CD4-positive, alpha-beta T cell (primary cell): ENCODE measurements at regions not wholly inside any gene's neighbourhood (a gene's known extent, or its start where the extent isn't known, plus 50 kb on each side); places are given as distances from the start of the nearest gene placed in this dataset.

ENCODE experiments used
- ATAC-seq: fragments of 200-7000 bp; cut with Tn5 transposase; one replicate; pipeline ENCODE4 v1.10.0; 2022; ENCODE audit warnings: mild to moderate bottlenecking; ENCODE audit not compliant: poor library complexity
- CTCF ChIA-PET: fragments of 350-600 bp; sonication (Branson Sonifier 250); formaldehyde crosslinking; loops from one replicate; lab custom pipeline; 2021; ENCODE audit warnings: antibody characterized with exemption, inconsistent platforms; lab: Charles Lee
- POLR2A ChIA-PET: fragments of 350-600 bp; sonication (Branson Sonifier 250); formaldehyde crosslinking; loops from one replicate; lab custom pipeline; 2021; ENCODE audit warnings: antibody characterized with exemption, inconsistent platforms; lab: Charles Lee
- DNase-seq, 14 experiments: peaks; one replicate each; pipeline ENCODE4 v3.0.0-alpha.2; 2013 to 2020; ENCODE audit warnings: mixed read lengths in 2 of 14
- H3K27ac ChIP-seq, 2 donors: one replicate each; pipeline versions ENCODE4 v1.5.1 to v1.7.0; 2013; ENCODE audit warnings: low read length in 2 of 2, low read depth in 1 of 2, mild to moderate bottlenecking in 1 of 2
- H3K27me3 ChIP-seq, 2 experiments: 1 replicate in 1 of 2; 2 replicates in 1 of 2; pipeline versions ENCODE4 v1.6.1 to v1.7.0; 2013; ENCODE audit warnings: low read length in 2 of 2, control low read depth in 1 of 2, mild to moderate bottlenecking in 1 of 2, moderate library complexity in 1 of 2; ENCODE audit not compliant: insufficient read depth in 2 of 2, control insufficient read depth in 1 of 2
- H3K36me3 ChIP-seq: one replicate; pipeline ENCODE4 v1.6.1; 2013; ENCODE audit warnings: low read length, control low read depth; ENCODE audit not compliant: insufficient read depth
- H3K4me1 ChIP-seq: one replicate; pipeline ENCODE4 v1.6.1; 2013; ENCODE audit warnings: low read length, control low read depth; ENCODE audit not compliant: insufficient read depth
- H3K4me3 ChIP-seq: one replicate; pipeline ENCODE4 v1.5.1; 2013; ENCODE audit warnings: mild to moderate bottlenecking, low read length, moderate library complexity
- H3K9me3 ChIP-seq, 2 experiments: 1 replicate in 1 of 2; 2 replicates in 1 of 2; pipeline versions ENCODE4 v1.6.1 to v1.7.0; 2013; ENCODE audit warnings: low read length in 2 of 2, mild to moderate bottlenecking in 2 of 2, control low read depth in 1 of 2, moderate library complexity in 1 of 2; ENCODE audit not compliant: control insufficient read depth in 1 of 2, insufficient read depth in 1 of 2
- H3K27ac Mint-ChIP-seq: one replicate; pipeline ENCODE4 v1.8.0; 2020; ENCODE audit warnings: mixed read lengths
- H3K27me3 Mint-ChIP-seq: one replicate; pipeline ENCODE4 v1.8.0; 2021; ENCODE audit warnings: mixed read lengths
- H3K36me3 Mint-ChIP-seq: one replicate; pipeline ENCODE4 v1.8.0; 2021; ENCODE audit warnings: low read depth, mixed read lengths
- H3K4me1 Mint-ChIP-seq: one replicate; pipeline ENCODE4 v1.8.0; 2021; ENCODE audit warnings: low read depth, mixed read lengths
- H3K4me3 Mint-ChIP-seq: one replicate; pipeline ENCODE4 v1.8.0; 2020; ENCODE audit warnings: mild to moderate bottlenecking, mixed read lengths
- H3K9me3 Mint-ChIP-seq: one replicate; pipeline ENCODE4 v1.8.0; 2020; ENCODE audit warnings: mixed read lengths
- CTCF ChIP-seq: fragments of 200-600 bp; IDR thresholded peaks from one replicate; pipeline ENCODE4 v1.8.0; 2022; ENCODE audit warnings: antibody characterized with exemption, mild to moderate bottlenecking
- intact Hi-C, 2 experiments: fragments of 100-400 bp; cut with DNase I in 1 of 2; cut with micrococcal nuclease in 1 of 2; formaldehyde crosslinking; loops; one replicate each; pipeline versions ENCODE4 v1.15.1 to v1.9.0; 2023 to 2025; cut with DNase I, micrococcal nuclease

GRCh38 chr22:48636746-48637145, 1190.9 kb downstream of the BRD1 start:
- no peaks in the 10 kb centered on the region for H3K36me3 Mint-ChIP-seq
- no peaks in the 10 kb centered on the region for H3K27me3 ChIP-seq
- ATAC-seq (no peak), DNase-seq (no peak)
- POLR2A ChIA-PET: no interaction called here
- no peak overlapping the region for H3K27ac ChIP-seq
- no peaks in the 10 kb centered on the region for H3K9me3 Mint-ChIP-seq
- CTCF ChIA-PET: no interaction called here
- no peak for TF ChIP-seq CTCF
- no peaks in the 10 kb centered on the region for H3K27me3 Mint-ChIP-seq
- H3K4me3 ChIP-seq: no peak overlapping the region
- peaks cover 0 to 8% of the 10 kb centered on the region in 2 experiments for H3K9me3 ChIP-seq
- H3K36me3 ChIP-seq: no peaks in the 10 kb centered on the region
- peaks cover 9% of the 10 kb centered on the region for H3K4me1 Mint-ChIP-seq
- intact Hi-C loops: no loop called here
- peaks cover 11% of the 10 kb centered on the region for H3K4me1 ChIP-seq
- no peak overlapping the region for H3K27ac Mint-ChIP-seq
- no peak overlapping the region for H3K4me3 Mint-ChIP-seq

- intact Hi-C loops: no loop called here
- Histone ChIP-seq H3K4me1 (peaks cover 11% of the 10 kb centered on the region), H3K36me3 (no peaks in the 10 kb centered on the region), H3K9me3 (peaks cover 0 to 8% of the 10 kb centered on the region in 2 experiments), H3K4me3 (no peak overlapping the region), H3K27me3 (no peaks in the 10 kb centered on the region), H3K27ac (no peak overlapping the region)
- H3K27me3 Mint-ChIP-seq: no peaks in the 10 kb centered on the region
- DNase-seq: no peak
- ChIA-PET POLR2A (no interaction called here), CTCF (no interaction called here)
- no peak for ATAC-seq
- no peaks in the 10 kb centered on the region for H3K9me3 Mint-ChIP-seq
- no peak overlapping the region for H3K4me3 Mint-ChIP-seq
- H3K4me1 Mint-ChIP-seq: peaks cover 9% of the 10 kb centered on the region
- H3K36me3 Mint-ChIP-seq: no peaks in the 10 kb centered on the region
- no peak for TF ChIP-seq CTCF
- H3K27ac Mint-ChIP-seq: no peak overlapping the region
These were observed 1191.9 kb downstream of the BRD1 start for GRCh38 chr22:48635816-48636215.

GRCh38 chr22:48635031-48635430, 1192.6 kb downstream of the BRD1 start:
- intact Hi-C loops: no loop called here
- no peak overlapping the region for H3K27ac ChIP-seq
- Mint-ChIP-seq H3K4me3 (no peak overlapping the region), H3K36me3 (no peaks in the 10 kb centered on the region), H3K9me3 (no peaks in the 10 kb centered on the region), H3K27me3 (no peaks in the 10 kb centered on the region), H3K4me1 (peaks cover 9% of the 10 kb centered on the region), H3K27ac (no peak overlapping the region)
- ChIA-PET POLR2A (no interaction called here), CTCF (no interaction called here)
- ATAC-seq: no peak
- no peak for DNase-seq
- H3K36me3 ChIP-seq: no peaks in the 10 kb centered on the region
- peaks cover 0 to 8% of the 10 kb centered on the region in 2 experiments for H3K9me3 ChIP-seq
- no peak for TF ChIP-seq CTCF
- H3K4me3 ChIP-seq: no peak overlapping the region
- H3K27me3 ChIP-seq: no peaks in the 10 kb centered on the region
- peaks cover 11% of the 10 kb centered on the region for H3K4me1 ChIP-seq
